ENCODE measurements at regions not wholly inside any gene's neighbourhood (a gene's known extent, or its start where the extent isn't known, plus 50 kb on each side); places are given as distances from the start of the nearest gene placed in this dataset.

- Histone ChIP-seq H3K36me3 (replicated peaks in 1 of 2; ENCODE audit: control insufficient read depth in 1 of 2, insufficient read depth in 2 of 2, low read length in 1 of 2) (peaks cover 32 to 55% of the 10 kb centered on the region in 2 experiments), H3K9me3 (no peaks in the 10 kb centered on the region), H3K4me2 (no peak overlapping the region), H3K4me3 (ENCODE audit: low read depth in 2 of 2, low read length in 1 of 2) (no peak overlapping the region), H3K9me2 (no peaks in the 10 kb centered on the region), H3K4me1 (ENCODE audit: control insufficient read depth in 1 of 2, insufficient read depth in 2 of 2, low read depth in 1 of 2, low read length in 1 of 2) (no peaks in the 10 kb centered on the region), H3K27ac (ENCODE audit: low read depth in 2 of 2, low read length in 1 of 2) (no peak overlapping the region), H3K27me3 (ENCODE audit: insufficient read depth) (no peaks in the 10 kb centered on the region), H3K79me2 (ENCODE audit: insufficient read depth) (no peaks in the 10 kb centered on the region), H3F3A (replicated peaks; ENCODE audit: insufficient read depth) (no peaks in the 10 kb centered on the region), H4K20me1 (ENCODE audit: insufficient read depth) (no peaks in the 10 kb centered on the region), H3K9ac (no peak overlapping the region), H2AFZ (ENCODE audit: low read depth) (no peak overlapping the region)
- TF ChIP-seq MEF2A (IDR thresholded peaks at IDR 0.05; ENCODE audit: borderline replicate concordance, low read depth): no peak
- ChIA-PET POLR2A (no interaction called here), CTCF (no interaction called here)
- WGBS (ENCODE audit: low lambda C conversion rate): 96% methylated on average over 17 of the region's 22 CpGs
- DNase-seq: no peak
Observed at GRCh38 chr19:5222178-5222577, 118.4 kb downstream of the PTPRS start.

- ChIA-PET POLR2A (no interaction called here), CTCF (no interaction called here)
- Histone ChIP-seq H3K9me2 (no peaks in the 10 kb centered on the region), H3K27me3 (ENCODE audit: insufficient read depth) (no peaks in the 10 kb centered on the region), H3K4me1 (ENCODE audit: control insufficient read depth in 1 of 2, insufficient read depth in 2 of 2, low read depth in 1 of 2, low read length in 1 of 2) (no peaks in the 10 kb centered on the region), H4K20me1 (ENCODE audit: insufficient read depth) (no peaks in the 10 kb centered on the region), H3K9me3 (no peaks in the 10 kb centered on the region), H3K79me2 (ENCODE audit: insufficient read depth) (no peaks in the 10 kb centered on the region), H3K36me3 (replicated peaks in 1 of 2; ENCODE audit: control insufficient read depth in 1 of 2, insufficient read depth in 2 of 2, low read length in 1 of 2) (peaks cover 35 to 67% of the 10 kb centered on the region in 2 experiments), H3K4me2 (no peak overlapping the region), H3K4me3 (ENCODE audit: low read depth in 2 of 2, low read length in 1 of 2) (no peak overlapping the region), H3K27ac (ENCODE audit: low read depth in 2 of 2, low read length in 1 of 2) (no peak overlapping the region), H3K9ac (no peak overlapping the region), H3F3A (replicated peaks; ENCODE audit: insufficient read depth) (no peaks in the 10 kb centered on the region), H2AFZ (ENCODE audit: low read depth) (no peak overlapping the region)
- TF ChIP-seq TAF1 (IDR thresholded peaks at IDR 0.05; ENCODE audit: borderline replicate concordance, low read depth, low read length) (no peak), RFX5 (IDR thresholded peaks at IDR 0.05; ENCODE audit: low read length) (no peak), POLR2AphosphoS5 (IDR thresholded peaks at IDR 0.05; ENCODE audit: low read depth, low read length) (no peak), RXRA (IDR thresholded peaks at IDR 0.05; ENCODE audit: borderline replicate concordance, low read depth) (no peak), MEF2A (IDR thresholded peaks at IDR 0.05; ENCODE audit: borderline replicate concordance, low read depth) (no peak)
- 97% methylated on average over 15 of the region's 16 CpGs for WGBS (ENCODE audit: low lambda C conversion rate)
- DNase-seq: no peak
Observed at GRCh38 chr19:5220866-5221265, 119.7 kb downstream of the PTPRS start.

- Histone ChIP-seq H3K4me2 (no peak overlapping the region), H3K79me2 (ENCODE audit: insufficient read depth) (no peaks in the 10 kb centered on the region), H3K36me3 (replicated peaks in 1 of 2; ENCODE audit: control insufficient read depth in 1 of 2, insufficient read depth in 2 of 2, low read length in 1 of 2) (peaks cover 35 to 72% of the 10 kb centered on the region in 2 experiments), H3K9ac (no peak overlapping the region), H3K9me3 (no peaks in the 10 kb centered on the region), H3K4me1 (ENCODE audit: control insufficient read depth in 1 of 2, insufficient read depth in 2 of 2, low read depth in 1 of 2, low read length in 1 of 2) (no peaks in the 10 kb centered on the region), H2AFZ (ENCODE audit: low read depth) (no peak overlapping the region), H3K4me3 (ENCODE audit: low read depth in 2 of 2, low read length in 1 of 2) (no peak overlapping the region), H4K20me1 (ENCODE audit: insufficient read depth) (no peaks in the 10 kb centered on the region), H3K27me3 (ENCODE audit: insufficient read depth) (no peaks in the 10 kb centered on the region), H3K9me2 (no peaks in the 10 kb centered on the region), H3F3A (replicated peaks; ENCODE audit: insufficient read depth) (no peaks in the 10 kb centered on the region), H3K27ac (ENCODE audit: low read depth in 2 of 2, low read length in 1 of 2) (no peak overlapping the region)
- WGBS (ENCODE audit: low lambda C conversion rate): 98% methylated on average over 5 of the region's 5 CpGs
- TF ChIP-seq POLR2AphosphoS5 (IDR thresholded peaks at IDR 0.05; ENCODE audit: low read depth, low read length) (no peak), USF1 (IDR thresholded peaks at IDR 0.05; ENCODE audit: borderline replicate concordance, low read depth) (no peak), NFIC (IDR thresholded peaks at IDR 0.05; ENCODE audit: borderline replicate concordance) (no peak), MAX (IDR thresholded peaks at IDR 0.05; ENCODE audit: low read depth) (no peak), CTCF (IDR thresholded peaks at IDR 0.05) (no peak), REST (IDR thresholded peaks at IDR 0.05; ENCODE audit: low read depth, low read length) (no peak), JUND (IDR thresholded peaks at IDR 0.05) (no peak), USF2 (IDR thresholded peaks at IDR 0.05; ENCODE audit: borderline replicate concordance, low read depth, low read length) (no peak), FOXJ3 (CRISPR knock-in tag; IDR thresholded peaks at IDR 0.05) (no peak), ELF1 (IDR thresholded peaks at IDR 0.05) (no peak)
- CTCF ChIA-PET: no interaction called here
- no peak for DNase-seq
- POLR2A ChIA-PET: no interaction called here
Observed at GRCh38 chr19:5220361-5220760, 120.3 kb downstream of the PTPRS start.

Measured in SK-N-SH (cell line).